Renal cortical epithelial cell (primary cell): ENCODE measurements at regions not wholly inside any gene's neighbourhood (a gene's known extent, or its start where the extent isn't known, plus 50 kb on each side); places are given as distances from the start of the nearest gene placed in this dataset.

Source experiments
- DNase-seq: peaks from one replicate; pipeline ENCODE4 v3.0.0-alpha.2; 2011; ENCODE audit warnings: low read depth

- no peak for DNase-seq
Observed at GRCh38 chr16:82240111-82240510, 70.1 kb upstream of the MPHOSPH6 start.

- no peak for DNase-seq
Observed at GRCh38 chr16:82236875-82237274, 66.9 kb upstream of the MPHOSPH6 start.

- no peak for DNase-seq
Observed at GRCh38 chr16:82236415-82236814, 66.4 kb upstream of the MPHOSPH6 start.

GRCh38 chr16:82232806-82233205, 62.8 kb upstream of the MPHOSPH6 start:
- DNase-seq, result no peak

GRCh38 chr16:82231008-82231787, 61.2 kb upstream of the MPHOSPH6 start:
- DNase-seq, result no peak

GRCh38 chr16:82229800-82230619, 60.0 kb upstream of the MPHOSPH6 start:
- peak; percentile 63 for DNase-seq

- no peak for DNase-seq
Observed at GRCh38 chr16:82226327-82226726, 56.3 kb upstream of the MPHOSPH6 start.

- no peak for DNase-seq
Observed at GRCh38 chr16:82224821-82225220, 54.8 kb upstream of the MPHOSPH6 start.

- DNase-seq, result no peak
Observed at GRCh38 chr16:82220541-82220940, 50.5 kb upstream of the MPHOSPH6 start.
